HTR-8/SVneo (cell line): ENCODE measurements at regions not wholly inside any gene's neighbourhood (a gene's known extent, or its start where the extent isn't known, plus 50 kb on each side); places are given as distances from the start of the nearest gene placed in this dataset.

Source experiments
- DNase-seq: peaks from one replicate; pipeline ENCODE4 v3.0.0; 2011; ENCODE audit warnings: low spot score, mixed read lengths; ENCODE audit not compliant: insufficient read length
- FAIRE-seq: peaks from 2 replicates; lab custom pipeline; 2011; peaks lifted over from hg19 to GRCh38; lab: Jason Lieb, UNC

GRCh38 chr17:77461277-77462057 is 320.7 kb downstream of the SEC14L1 start:
- FAIRE-seq (no peak), DNase-seq (no peak)

- FAIRE-seq, result no peak
- DNase-seq, result no peak
Observed at GRCh38 chr17:77462090-77462489, 321.3 kb downstream of the SEC14L1 start.

- FAIRE-seq (no peak), DNase-seq (no peak)
Observed at GRCh38 chr17:77462553-77463497, 322.1 kb downstream of the SEC14L1 start.

- FAIRE-seq (no peak), DNase-seq (no peak)
Observed at GRCh38 chr17:77464988-77465357, 324.2 kb downstream of the SEC14L1 start.

- DNase-seq (peak; percentile 64), FAIRE-seq (no peak)
Observed at GRCh38 chr17:77465358-77466041, 324.7 kb downstream of the SEC14L1 start.

GRCh38 chr17:77466140-77466539 is 325.4 kb downstream of the SEC14L1 start:
- DNase-seq (no peak), FAIRE-seq (no peak)

- FAIRE-seq (no peak), DNase-seq (no peak)
Observed at GRCh38 chr17:77466596-77467223, 325.9 kb downstream of the SEC14L1 start.

- FAIRE-seq, result no peak
- no peak for DNase-seq
Observed at GRCh38 chr17:77467521-77467920, 326.8 kb downstream of the SEC14L1 start.

- FAIRE-seq (no peak), DNase-seq (no peak)
Observed at GRCh38 chr17:77468897-77469296, 328.1 kb downstream of the SEC14L1 start.

GRCh38 chr17:77470330-77470786 is 329.6 kb downstream of the SEC14L1 start:
- DNase-seq (no peak), FAIRE-seq (no peak)

GRCh38 chr17:77470800-77471733 is 330.3 kb downstream of the SEC14L1 start:
- FAIRE-seq, result peak; percentile 42

GRCh38 chr17:77471984-77472461 is 331.3 kb downstream of the SEC14L1 start:
- FAIRE-seq (no peak), DNase-seq (no peak)

More at GRCh38 chr17:77470800-77471733, 330.3 kb downstream of the SEC14L1 start:
- peak; percentile 76 for DNase-seq

- no peak for FAIRE-seq
Observed at GRCh38 chr17:77472468-77473310, 331.9 kb downstream of the SEC14L1 start.

GRCh38 chr17:77473615-77474226 is 333.0 kb downstream of the SEC14L1 start:
- FAIRE-seq (peak; percentile 79), DNase-seq (no peak)

More at GRCh38 chr17:77472468-77473310, 331.9 kb downstream of the SEC14L1 start:
- DNase-seq, result no peak

GRCh38 chr17:77474292-77474988 is 333.7 kb downstream of the SEC14L1 start:
- DNase-seq, result no peak

GRCh38 chr17:77475016-77475976 is 334.5 kb downstream of the SEC14L1 start:
- DNase-seq (no peak), FAIRE-seq (peak; percentile 90)

More at GRCh38 chr17:77474292-77474988, 333.7 kb downstream of the SEC14L1 start:
- no peak for FAIRE-seq
